ENCODE measurements at regions not wholly inside any gene's neighbourhood (a gene's known extent, or its start where the extent isn't known, plus 50 kb on each side); places are given as distances from the start of the nearest gene placed in this dataset.

- TF ChIP-seq CTCF (IDR thresholded peaks at IDR 0.05; ENCODE audit: low read length): no peak
- TF ChIP-seq EZH2phosphoT487 (IDR thresholded peaks at IDR 0.05; ENCODE audit: low read length): no peak
Measured at GRCh38 chr6:140192018-140192417, 817.6 kb upstream of the CITED2 start.
